Stimulated activated CD8-positive, alpha-beta memory T cell treated with anti-CD3 and anti-CD28 coated beads, Interleukin-7, amount 100 ng/mL, for 1 hour (primary cell): ENCODE measurements at regions not wholly inside any gene's neighbourhood (a gene's known extent, or its start where the extent isn't known, plus 50 kb on each side); places are given as distances from the start of the nearest gene placed in this dataset.

Experiments used
- DNase-seq, 2 donors: peaks; one replicate each; pipeline ENCODE4 v3.0.0-alpha.2; 2020; ENCODE audit warnings: low read depth in 2 of 2

DNA sequence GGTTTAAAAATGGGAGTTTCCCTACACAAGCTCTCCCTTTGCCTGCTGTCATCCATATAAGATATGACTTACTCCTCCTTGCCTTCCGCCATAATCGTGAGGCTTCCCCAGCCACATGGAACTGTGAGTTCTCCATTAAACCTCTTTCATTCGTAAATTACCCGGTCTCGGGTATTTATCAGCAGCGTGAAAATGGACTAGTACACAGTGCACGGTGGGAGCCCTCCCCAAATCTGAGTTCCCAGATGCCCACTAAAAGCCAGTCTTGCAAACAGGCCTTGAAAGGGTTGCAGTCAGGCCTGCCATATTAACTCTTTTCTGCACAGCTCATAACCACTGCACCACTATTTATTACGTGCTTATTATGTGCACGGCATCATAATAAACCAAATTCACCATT is 400.9 kb downstream of the PRDM2 start:
- no peak for DNase-seq

DNA sequence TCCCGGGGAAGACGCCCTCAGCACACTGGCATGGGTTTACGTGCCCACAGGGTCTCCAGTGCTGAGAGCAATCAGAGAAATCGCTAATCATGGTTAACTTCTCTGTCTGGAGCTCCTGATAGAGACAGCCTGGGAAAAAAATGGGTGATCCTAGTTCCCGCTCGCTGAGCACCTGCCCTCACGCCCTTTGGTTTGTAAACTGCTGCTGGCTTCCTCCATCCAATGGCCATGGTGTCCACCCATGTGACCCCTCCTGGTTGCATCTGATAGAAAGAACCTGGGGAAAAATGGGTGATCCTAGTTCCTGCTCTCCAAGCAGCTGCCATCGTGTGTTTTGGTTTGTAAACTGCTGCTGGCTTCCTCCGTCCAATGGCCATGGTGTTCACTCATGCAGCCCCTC is 402.2 kb downstream of the PRDM2 start:
- no peak for DNase-seq

DNA sequence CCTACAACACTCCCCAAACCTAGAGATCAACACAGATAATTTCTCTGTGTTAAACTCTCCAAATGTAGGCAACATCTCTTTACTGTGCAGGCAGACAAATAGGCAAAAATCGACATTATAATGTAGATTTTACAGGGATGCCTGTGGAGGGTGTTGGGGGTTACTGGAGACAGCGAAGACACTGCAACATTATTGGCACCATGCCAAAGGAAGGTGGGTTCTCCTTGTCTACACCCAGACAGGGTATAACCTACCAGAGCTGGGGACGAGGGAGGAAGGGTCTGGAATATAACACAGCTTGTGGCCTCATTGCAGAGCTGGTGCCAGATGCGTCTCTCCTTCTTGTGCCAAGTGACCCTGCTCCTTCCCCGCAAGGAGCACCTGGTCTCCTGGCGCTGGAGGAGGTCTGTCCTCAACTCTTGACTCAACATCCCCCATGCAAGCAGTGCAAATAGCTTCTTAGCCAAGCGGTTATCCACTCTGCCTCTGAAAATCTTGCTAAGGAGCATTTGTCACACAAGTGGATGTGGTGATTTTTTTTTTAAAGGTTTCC is 404.0 kb downstream of the PRDM2 start:
- no peak for DNase-seq

DNA sequence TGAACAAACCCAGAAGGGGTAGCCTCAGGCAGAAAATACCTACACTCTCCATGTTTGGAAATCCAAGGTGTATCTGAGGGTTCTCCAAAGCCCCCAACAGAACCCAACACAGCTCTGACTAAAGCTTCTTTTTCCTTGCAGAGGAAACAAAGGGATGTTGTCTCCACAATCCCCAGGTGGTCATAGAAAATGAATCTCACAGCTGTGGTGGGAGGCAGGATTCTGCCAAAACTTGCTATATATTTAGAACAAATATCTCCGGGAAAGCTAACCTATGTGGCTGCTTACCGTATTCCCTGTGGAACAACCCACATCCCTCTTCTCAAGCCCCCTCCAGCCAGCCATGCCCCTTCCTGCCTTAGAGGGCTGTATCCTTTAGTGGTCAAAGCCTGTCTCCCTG is 406.1 kb downstream of the PRDM2 start:
- no peak for DNase-seq

DNA sequence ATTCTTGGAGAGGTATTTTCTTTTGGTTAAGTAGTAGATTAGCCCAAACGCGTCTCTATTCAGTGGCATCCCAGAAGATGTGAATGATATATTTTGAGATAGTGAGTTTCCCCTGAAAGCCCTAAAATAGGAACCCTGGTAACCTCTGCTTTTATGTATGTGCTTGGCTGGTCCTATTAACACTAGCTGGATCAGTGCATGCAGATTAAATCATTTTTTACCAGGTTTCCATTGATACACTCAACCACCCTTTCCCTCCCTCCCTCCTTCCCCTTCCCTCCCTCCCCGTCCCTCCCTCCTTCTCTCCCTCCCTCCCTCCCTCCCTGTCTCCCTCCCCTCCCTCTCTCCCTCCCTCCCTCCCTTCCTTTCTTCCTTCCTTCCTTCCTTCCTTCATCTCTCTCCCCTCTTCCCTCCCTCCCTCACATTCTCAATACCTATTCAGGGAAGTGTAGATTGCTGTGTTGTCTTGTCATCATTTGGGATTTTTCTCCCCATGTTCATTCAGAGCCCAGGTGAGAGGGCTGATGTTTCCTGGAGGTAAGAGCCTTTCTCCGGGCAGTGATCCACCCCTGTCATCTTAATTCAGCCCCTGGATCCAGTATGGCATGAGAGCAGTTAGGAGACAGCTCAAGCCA is 406.8 kb downstream of the PRDM2 start:
- DNase-seq = no peak

DNA sequence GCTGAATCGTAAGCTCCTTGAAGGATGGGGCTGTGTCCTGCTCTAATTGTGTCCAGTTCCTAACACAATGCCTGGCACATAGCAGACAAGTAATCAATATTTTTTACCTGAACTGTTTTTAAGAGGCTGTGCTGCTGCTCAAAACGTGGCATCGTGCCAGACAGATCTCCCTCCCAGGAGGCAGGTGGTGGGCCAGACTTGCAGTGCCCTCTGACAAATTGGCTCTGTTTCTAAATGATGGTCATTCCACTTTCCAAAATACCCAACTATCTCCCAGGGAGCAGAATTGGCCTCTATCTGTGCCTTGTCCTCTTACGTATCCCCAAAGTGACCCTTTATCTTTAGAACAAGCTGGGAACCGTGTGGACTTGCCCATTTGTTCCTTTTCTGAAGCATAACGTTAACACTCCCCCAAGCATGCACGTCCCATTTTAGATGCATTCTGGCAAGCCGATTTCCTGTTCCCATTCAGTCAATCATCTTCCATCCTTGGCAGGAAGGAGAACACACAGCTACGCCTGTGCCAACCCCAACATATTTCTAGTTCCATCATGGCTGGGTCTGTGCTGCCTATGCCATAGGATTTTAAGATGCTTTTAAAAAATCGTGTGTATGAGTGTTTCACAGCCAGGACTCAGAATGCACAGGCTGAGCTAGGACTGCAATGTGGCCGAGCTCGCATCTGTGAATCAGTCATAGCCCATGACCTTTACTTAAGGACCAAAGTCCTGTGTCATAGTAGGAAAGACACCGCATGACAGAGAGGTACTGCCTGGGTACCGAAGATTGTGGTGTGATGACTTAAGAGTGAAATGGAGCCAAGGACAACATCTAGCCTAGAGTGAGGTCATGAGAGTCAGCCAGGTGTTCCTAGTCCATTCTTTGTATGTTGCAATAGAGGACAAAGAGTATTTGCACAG is 408.6 kb downstream of the PRDM2 start:
- DNase-seq = no peak

DNA sequence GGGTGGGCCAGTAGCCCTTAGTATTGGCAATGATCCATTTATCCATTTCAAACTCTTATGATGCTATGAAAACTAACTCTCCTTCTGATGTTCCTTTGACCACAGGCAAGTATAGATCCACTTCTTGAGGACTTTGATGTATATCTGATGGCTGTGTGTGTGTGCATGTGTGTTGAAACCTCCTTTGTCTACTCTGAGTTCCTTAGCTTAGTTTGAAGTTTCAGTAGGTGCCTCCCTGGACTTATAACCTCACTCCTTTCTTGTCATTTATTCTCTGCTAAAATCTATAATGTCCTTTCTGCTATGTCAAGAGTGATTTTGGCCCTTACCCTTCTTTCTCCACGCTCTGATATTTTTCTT is 409.3 kb downstream of the PRDM2 start:
- no peak for DNase-seq

DNA sequence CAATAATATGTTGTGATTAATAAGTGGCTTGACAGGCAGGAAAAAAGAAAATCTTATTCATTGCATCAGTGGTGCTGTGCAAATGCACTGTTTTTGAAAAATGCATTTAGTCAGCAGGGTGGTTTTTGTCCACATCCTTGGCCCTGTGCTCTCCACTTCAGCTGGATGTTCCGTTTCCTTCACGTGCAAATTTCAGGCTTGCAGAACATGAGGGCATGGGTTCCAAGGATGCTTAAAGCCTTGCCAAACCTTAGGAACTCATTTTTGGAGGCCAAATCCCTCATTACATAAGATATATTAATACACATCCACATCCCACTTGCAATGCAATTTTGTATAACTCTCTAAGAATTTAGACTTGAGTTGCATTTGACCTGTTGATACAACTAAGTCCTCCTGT is 410.1 kb downstream of the PRDM2 start:
- no peak for DNase-seq

DNA sequence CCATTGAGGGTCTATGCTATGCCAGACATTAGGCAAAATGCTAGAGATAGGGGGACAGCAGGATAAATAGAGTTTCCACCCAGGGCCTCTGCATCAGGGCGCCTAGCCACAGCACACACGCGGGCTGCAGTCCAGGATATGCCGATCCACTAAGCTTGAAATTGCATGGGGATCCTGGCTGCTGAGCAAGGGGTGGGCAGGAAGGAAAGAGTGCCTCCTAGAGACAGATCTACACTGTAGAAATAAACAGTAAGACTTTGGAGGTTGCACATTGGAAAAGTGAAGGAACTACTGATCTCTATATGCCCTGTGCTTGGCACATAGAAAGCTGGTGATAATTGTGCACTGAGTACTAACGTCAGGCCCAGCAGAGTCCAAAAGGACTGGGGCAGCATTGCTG is 411.1 kb downstream of the PRDM2 start:
- DNase-seq = no peak

DNA sequence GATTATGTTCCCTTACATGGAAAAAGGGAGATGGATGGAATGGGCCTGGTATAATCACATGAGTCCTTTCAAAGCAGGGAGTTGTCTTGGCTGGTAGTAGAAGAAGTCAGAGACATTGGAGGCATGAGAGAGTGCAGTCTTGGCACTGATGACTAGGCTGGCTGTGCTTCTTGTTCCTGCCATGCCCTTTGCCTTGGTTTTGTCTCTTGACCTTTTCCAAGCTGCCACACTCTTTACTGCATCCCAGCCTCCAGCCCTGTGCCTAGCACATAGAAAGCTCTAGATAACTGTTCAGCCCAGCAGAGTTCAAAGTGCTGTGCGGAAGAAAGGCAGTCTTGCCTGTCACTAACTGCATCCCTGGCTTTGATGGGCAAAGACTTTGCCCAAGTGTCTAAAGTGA is 412.6 kb downstream of the PRDM2 start:
- DNase-seq = no peak

DNA sequence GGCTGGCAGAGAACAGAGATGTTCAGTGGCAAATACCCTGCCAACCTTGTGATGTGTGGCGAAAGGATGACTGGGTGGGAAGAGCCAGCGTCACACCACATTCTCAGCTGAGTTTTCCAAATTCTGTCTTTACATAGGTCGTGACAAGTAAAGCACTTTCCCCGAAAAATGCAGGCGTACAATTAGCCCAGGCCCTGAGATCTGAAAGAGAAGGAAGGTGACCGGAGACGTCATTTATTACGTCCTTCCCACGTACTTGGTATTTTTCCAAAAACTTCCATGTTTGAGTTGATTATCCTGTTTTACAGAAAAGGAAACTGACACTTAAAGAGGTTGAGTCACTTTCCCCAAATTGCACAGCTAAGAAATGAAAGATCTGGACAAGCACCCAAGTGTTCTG is 413.3 kb downstream of the PRDM2 start:
- no peak for DNase-seq

DNA sequence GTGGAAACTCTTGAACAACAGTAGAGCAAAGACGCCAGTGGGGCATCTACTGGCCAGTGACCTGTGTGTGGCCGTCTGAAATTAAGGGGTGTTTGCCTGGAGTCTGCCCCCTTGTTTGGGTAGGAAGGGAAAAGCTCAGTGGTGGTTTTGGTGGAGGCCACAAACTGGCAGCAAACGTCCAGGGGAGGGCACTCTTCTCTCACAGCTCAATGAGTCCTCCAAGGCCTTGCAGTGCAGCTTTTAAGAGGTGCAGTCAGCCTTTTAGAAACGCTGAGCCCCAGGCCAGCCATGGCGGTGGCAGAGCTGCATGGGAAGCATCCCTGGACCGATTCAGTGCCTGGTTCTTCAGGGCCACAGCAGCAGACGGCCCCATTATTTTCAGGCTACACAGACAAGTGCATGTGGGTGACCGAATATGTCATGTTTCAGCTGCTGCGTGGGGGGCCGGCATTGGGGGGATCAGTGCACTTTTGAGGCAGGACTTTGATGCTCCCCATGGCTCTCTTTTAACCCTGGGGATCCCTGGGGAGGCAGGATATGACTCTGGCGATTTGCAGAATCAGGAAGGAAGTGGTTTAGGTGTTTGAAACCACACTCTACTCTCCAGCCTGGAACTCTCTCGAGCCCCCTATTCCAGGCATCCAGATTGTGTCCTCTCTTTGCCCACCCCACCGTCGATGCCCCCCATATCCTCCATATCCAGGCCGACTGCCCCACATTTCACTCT is 414.0 kb downstream of the PRDM2 start:
- no peak for DNase-seq

DNA sequence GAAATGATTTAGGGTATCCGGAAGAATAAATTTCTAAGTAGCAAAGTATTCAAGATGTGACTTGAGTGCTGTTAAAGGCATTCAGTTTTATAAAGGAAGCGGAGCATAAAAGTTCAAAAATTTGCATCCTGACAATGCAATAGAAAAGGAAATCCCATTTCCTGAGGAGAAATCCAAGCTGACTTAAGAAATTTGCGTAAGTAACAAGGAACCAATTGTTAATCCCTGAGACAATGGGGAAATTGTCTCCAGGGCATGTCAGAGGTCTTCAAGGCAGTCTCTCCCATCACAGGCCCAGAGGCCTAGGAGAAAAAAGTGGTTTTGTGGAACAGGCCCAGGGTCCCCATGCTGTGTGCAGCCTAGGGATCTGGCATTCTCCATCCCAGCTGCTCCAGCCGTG is 416.0 kb downstream of the PRDM2 start:
- no peak for DNase-seq

DNA sequence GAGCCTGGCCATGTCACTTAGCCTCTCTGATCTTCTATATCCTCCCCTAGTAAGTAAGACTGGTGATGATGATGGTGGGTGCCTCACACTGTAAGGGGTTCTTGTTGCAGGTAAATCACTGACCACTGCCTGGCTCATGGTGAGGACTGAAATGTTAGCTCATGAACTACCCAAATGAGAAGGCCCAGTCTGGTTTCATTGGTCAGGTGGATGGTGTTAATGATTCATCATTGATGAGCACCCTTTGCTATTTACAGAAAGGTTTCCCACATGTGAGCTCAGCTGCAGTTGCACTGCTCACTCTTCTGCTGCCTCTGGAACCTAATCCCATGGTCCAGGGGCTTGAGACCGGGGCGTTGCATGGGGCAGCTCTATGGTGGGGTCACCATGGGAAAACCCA is 417.7 kb downstream of the PRDM2 start:
- no peak for DNase-seq

DNA sequence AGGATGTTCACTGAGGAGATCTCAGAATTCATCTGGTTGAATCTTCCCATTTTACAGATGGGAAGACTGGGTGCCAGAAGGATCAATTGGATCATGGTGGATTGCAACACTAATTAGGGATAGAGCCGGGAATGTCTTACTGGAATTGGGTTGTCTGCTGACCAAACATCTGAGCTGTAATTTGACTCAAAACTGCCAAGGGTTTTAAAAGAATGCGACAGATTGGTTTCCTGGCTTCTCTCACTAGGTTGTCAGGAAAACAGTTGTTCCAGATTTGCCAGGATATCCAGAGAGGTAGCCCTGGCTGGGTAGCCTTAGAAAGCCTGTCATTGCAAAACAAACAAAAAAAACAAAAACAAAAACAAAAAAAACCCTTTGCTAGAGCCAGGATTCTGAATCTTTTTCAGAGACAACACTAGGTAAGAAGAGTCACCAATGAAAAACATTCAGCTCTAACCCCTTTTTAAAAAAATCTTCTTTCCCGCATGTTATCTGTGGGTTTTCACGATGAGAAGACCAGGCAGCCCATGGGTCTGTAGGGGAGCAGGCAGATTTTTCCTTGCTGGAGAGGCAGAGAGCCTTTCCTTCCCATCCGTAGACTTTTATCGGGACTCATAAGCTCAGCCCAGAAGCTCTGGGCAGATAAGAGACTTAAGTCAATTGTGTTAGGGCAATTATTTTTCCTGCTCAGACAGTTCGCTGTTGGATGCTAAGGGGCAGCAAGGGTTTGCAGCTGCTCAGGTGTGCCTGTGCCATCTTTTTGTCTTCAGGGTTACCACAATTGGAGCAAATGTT is 418.9 kb downstream of the PRDM2 start:
- DNase-seq = no peak

DNA sequence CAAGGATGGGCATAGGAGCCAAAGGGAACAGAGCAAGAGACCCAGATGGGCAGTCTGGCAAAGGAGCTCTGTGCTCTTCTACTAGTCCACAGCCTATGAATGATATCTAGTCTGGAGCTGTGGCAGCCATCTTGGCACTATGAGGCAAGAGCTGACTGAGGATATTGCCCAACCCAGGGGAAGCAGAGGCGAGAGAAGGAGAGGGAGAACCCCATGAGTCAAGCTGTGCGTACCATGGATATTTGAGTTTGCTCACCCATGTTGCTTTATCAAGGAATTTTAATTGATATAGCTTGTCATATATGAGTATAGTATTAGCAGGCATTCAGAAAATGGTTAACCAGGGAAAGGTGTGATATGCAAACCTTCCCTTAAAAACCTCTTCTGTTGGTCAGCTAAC is 420.9 kb downstream of the PRDM2 start:
- no peak for DNase-seq

DNA sequence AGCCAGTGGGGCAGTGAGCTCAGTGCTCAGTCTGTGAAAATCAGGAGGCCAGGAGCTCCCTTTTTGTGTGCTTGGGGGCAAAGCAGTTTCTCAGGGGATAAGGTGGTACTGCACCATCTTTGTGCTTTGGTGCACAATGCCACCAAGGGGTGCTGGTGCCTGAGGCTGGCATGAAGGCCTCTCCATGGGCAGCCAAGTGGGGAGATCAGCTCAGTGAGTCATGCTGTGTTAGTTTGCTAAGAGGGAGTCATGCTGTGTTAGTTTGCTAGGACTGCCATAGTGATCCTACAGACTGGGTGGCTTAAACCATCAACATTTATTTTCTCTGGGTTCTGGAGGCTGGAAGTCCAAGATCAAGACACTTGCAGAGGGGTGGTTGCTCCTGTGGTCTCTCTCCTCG is 428.1 kb downstream of the PRDM2 start:
- DNase-seq = no peak

DNA sequence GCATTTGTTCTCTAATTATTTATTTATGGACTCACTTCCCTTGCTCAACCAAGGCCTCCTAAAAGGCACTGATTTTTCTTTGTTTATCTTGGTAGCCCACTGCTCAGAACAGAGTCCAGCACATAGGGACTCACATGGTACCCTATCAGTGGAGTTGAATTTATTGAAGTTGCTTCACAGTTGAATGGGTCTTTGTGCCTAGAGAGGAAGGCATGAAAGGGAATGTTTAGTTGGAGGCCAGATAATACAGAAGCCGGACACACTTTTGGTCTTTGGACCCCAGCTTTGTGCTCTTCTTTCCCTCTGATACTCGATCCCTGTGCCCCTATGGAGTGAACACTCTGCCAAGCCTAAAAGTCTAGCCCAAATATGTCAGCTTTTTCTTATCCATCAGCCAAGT is 429.0 kb downstream of the PRDM2 start:
- DNase-seq = no peak

DNA sequence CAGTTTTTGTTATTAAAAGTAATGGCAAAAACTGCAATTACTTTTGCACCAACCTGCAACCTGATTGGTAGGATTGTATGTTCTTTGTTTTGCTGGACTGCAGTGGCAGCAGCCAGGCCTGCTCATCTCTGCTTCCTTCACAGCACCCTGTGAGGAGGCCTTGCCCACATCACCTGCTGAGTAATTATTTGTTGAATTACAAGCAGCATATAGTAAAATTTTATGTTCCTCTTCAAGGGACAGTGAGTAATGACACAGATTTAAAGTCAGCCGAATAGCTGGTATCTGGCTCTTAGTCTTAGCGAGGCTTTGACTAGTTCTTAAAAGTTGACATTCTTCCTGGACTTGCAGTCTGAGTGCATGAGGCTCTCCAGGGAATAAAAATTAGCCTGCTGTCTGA is 435.1 kb downstream of the PRDM2 start:
- no peak for DNase-seq

DNA sequence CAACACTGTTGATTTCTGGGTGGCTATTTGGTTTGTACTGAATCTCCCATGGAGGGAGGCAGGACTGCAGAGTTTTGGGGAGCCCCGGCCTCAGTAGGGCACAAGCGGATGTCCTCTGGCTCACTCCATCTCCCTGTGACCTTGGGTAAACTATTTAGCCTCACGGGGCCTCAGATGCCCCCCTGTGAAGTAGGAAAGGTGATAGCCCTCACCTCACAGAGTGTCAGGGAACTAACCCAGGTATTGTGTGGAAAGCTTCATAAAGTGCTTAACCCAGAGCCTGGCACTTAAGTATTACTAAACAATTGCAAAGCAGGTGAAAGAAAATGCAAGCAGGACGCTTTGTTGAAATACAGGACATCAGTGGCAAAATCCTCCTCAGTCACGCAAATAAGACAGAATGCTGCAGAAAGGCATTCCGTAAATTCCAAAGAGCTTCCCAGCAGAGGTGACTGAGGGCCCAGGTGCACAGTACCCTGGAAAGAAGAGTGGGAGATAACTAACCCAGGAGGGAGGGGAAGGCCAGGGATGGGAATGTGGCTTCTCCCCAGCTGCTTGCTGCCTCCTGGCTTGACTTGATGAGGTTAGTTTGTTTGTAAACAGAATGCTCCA is 436.3 kb downstream of the PRDM2 start:
- DNase-seq = no peak

DNA sequence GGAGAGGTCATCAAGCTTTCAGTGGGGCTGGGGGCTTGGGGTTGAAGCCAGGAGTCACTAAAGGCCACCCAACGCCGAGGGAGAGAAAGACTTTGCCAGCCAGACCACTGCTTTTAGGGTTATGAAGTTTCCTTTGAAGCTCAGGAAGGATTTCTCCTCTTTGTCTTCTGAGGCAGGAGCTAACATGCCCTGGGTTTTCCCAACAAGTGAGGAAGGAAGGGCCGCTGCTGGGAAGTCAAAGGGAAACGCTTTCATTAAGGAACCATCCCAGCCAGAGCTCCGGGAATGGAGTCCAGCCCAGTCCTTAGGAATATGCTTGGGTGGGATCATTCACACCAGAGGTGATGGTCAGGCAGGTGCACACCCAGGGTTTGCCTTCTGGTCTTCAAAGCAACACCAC is 436.9 kb downstream of the PRDM2 start:
- no peak for DNase-seq
